ENCODE measurements at regions not wholly inside any gene's neighbourhood (a gene's known extent, or its start where the extent isn't known, plus 50 kb on each side); places are given as distances from the start of the nearest gene placed in this dataset.

GRCh38 chr5:174431504-174431903 is 292.9 kb upstream of the MSX2 start:
- TF ChIP-seq EZH2phosphoT487 (IDR thresholded peaks at IDR 0.05; ENCODE audit: borderline replicate concordance, low read depth, low read length) (no peak), CTCF (conservative IDR thresholded peaks at IDR 0.05; ENCODE audit: low read length) (no peak)

All from OCI-LY7 (cell line).